Astrocyte (in vitro differentiated cells and primary cell): ENCODE measurements at regions not wholly inside any gene's neighbourhood (a gene's known extent, or its start where the extent isn't known, plus 50 kb on each side); places are given as distances from the start of the nearest gene placed in this dataset.

Source experiments
- DNase-seq: peaks from one replicate; pipeline ENCODE4 v3.0.0-alpha.2; 2010; ENCODE audit warnings: low read depth
- FAIRE-seq: peaks from 2 replicates; lab custom pipeline; 2011; peaks lifted over from hg19 to GRCh38; lab: Jason Lieb, UNC
- H2AFZ ChIP-seq: 2 replicates; pipeline ENCODE4 v1.6.0; 2012; ENCODE audit warnings: low read depth, low read length, inconsistent platforms
- H3K27ac ChIP-seq: 2 replicates; pipeline ENCODE4 v1.5.1; 2011; ENCODE audit warnings: low read depth, low read length, inconsistent platforms
- H3K27me3 ChIP-seq: 2 replicates; pipeline ENCODE4 v1.6.0; 2011; ENCODE audit warnings: low read length, inconsistent platforms; ENCODE audit not compliant: insufficient read depth
- H3K36me3 ChIP-seq: 2 replicates; pipeline ENCODE4 v1.5.1; 2011; ENCODE audit warnings: low read length, inconsistent platforms; ENCODE audit not compliant: insufficient read depth
- H3K4me1 ChIP-seq: 2 replicates; pipeline ENCODE4 v1.5.1; 2011; ENCODE audit warnings: low read length, inconsistent platforms; ENCODE audit not compliant: insufficient read depth
- H3K4me2 ChIP-seq: 2 replicates; pipeline ENCODE4 v1.6.0; 2012; ENCODE audit warnings: low read length, inconsistent platforms
- H3K4me3 ChIP-seq: 2 replicates; pipeline ENCODE4 v1.5.1; 2011; ENCODE audit warnings: low read depth, mild to moderate bottlenecking, low read length, inconsistent platforms; ENCODE audit not compliant: insufficient read depth
- H3K79me2 ChIP-seq: 2 replicates; pipeline ENCODE4 v1.6.0; 2012; ENCODE audit warnings: mild to moderate bottlenecking, low read length, inconsistent platforms; ENCODE audit not compliant: insufficient read depth
- H3K9ac ChIP-seq: 2 replicates; pipeline ENCODE4 v1.6.0; 2012; ENCODE audit warnings: mild to moderate bottlenecking, low read length, inconsistent platforms
- H3K9me3 ChIP-seq: 2 replicates; pipeline ENCODE4 v1.5.1; 2012; ENCODE audit warnings: low read depth, mild to moderate bottlenecking, low read length, inconsistent platforms; ENCODE audit not compliant: insufficient read depth
- H4K20me1 ChIP-seq: 2 replicates; pipeline ENCODE4 v1.6.0; 2012; ENCODE audit warnings: low read length, inconsistent platforms; ENCODE audit not compliant: insufficient read depth
- H3K27ac Mint-ChIP-seq: one replicate; pipeline ENCODE4 v1.8.0; 2021; ENCODE audit warnings: mild to moderate bottlenecking, mixed read lengths; ENCODE audit not compliant: unreplicated experiment
- H3K27me3 Mint-ChIP-seq: one replicate; pipeline ENCODE4 v1.8.0; 2021; ENCODE audit warnings: low read depth, mixed read lengths; ENCODE audit not compliant: unreplicated experiment
- H3K36me3 Mint-ChIP-seq: one replicate; pipeline ENCODE4 v1.8.0; 2021; ENCODE audit warnings: low read depth, mixed read lengths; ENCODE audit not compliant: unreplicated experiment
- H3K4me1 Mint-ChIP-seq: one replicate; pipeline ENCODE4 v1.8.0; 2021; ENCODE audit warnings: low read depth, mixed read lengths; ENCODE audit not compliant: unreplicated experiment
- H3K4me3 Mint-ChIP-seq: one replicate; pipeline ENCODE4 v1.8.0; 2021; ENCODE audit warnings: mild to moderate bottlenecking, moderate library complexity, mixed read lengths; ENCODE audit not compliant: unreplicated experiment
- H3K9me3 Mint-ChIP-seq: one replicate; pipeline ENCODE4 v1.8.0; 2021; ENCODE audit warnings: mild to moderate bottlenecking, mixed read lengths; ENCODE audit not compliant: unreplicated experiment
- EZH2 ChIP-seq: IDR thresholded peaks from 2 replicates; pipeline ENCODE4 v1.6.1; 2012; ENCODE audit warnings: mild to moderate bottlenecking, low read length, inconsistent platforms; ENCODE audit not compliant: insufficient read depth
- TF ChIP-seq, protein P1 (sequence below): IDR thresholded peaks from 2 replicates; pipeline ENCODE4 v1.5.1; 2011; ENCODE audit warnings: low read depth, mild to moderate bottlenecking, inconsistent platforms, low read length, moderate library complexity; ENCODE audit not compliant: insufficient read depth

DNA sequence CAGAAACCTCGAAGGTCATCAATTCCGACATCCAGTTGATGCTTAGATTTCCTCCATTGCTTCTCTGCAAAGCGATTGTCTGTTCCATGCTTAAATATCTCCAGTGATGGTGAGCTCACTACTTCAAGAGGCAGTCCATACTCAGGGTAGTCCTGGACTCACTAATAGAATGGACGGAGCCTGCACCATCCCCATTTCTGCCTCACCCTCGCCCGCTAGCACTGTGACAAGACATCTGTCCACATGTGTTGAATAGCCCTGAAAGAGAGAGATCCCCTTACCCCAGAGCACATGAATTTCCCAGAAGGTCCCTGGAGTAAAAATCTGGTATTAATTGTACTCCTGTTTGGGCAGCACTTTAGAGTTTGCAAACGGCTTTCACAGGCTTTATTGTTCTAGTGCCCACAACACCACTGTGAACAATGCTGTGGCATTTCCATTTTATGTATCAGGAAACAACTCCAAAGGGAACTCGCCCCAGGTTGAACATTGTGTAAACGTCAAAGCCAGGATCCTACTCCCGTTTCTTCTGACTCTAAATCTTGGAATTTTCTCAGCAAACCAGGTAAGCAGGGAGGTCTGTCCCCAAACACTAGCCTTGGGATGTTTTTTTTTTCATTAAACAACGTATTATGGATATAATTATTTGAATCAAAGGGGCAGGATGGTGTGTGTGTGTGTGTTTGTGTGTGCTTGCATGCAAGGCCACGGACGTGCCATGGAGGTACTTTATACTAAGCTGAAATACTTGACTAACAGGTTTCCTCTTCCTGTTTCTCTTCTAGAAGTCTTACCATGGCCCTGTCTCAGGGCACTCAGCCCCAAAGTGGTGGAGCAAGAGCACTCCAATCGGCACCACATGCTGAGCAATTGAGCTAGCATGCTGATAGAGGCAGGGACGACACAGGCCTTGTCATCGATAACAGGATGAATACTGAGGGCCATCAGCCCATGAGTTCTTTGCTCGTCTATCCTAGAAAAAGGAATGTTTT lies 198.3 kb downstream of the OPA1 start:
- Histone ChIP-seq H3K9me3 (peaks cover 4% of the 10 kb centered on the region), H4K20me1 (no peaks in the 10 kb centered on the region), H3K27me3 (peaks cover 58% of the 10 kb centered on the region), H3K36me3 (no peaks in the 10 kb centered on the region), H2AFZ (no peak overlapping the region), H3K4me1 (peaks cover 11% of the 10 kb centered on the region), H3K9ac (no peak overlapping the region), H3K4me3 (no peak overlapping the region), H3K4me2 (no peak overlapping the region), H3K79me2 (no peaks in the 10 kb centered on the region), H3K27ac (no peak overlapping the region)
- H3K9me3 Mint-ChIP-seq, result peaks cover 15% of the 10 kb centered on the region
- H3K4me3 Mint-ChIP-seq, result no peak overlapping the region
- H3K4me1 Mint-ChIP-seq, result peaks cover 22% of the 10 kb centered on the region
- TF ChIP-seq, protein P1, sequence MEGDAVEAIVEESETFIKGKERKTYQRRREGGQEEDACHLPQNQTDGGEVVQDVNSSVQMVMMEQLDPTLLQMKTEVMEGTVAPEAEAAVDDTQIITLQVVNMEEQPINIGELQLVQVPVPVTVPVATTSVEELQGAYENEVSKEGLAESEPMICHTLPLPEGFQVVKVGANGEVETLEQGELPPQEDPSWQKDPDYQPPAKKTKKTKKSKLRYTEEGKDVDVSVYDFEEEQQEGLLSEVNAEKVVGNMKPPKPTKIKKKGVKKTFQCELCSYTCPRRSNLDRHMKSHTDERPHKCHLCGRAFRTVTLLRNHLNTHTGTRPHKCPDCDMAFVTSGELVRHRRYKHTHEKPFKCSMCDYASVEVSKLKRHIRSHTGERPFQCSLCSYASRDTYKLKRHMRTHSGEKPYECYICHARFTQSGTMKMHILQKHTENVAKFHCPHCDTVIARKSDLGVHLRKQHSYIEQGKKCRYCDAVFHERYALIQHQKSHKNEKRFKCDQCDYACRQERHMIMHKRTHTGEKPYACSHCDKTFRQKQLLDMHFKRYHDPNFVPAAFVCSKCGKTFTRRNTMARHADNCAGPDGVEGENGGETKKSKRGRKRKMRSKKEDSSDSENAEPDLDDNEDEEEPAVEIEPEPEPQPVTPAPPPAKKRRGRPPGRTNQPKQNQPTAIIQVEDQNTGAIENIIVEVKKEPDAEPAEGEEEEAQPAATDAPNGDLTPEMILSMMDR, result no peak
- no peaks in the 10 kb centered on the region for H3K36me3 Mint-ChIP-seq
- peaks cover 92% of the 10 kb centered on the region for H3K27me3 Mint-ChIP-seq
- FAIRE-seq, result no peak
- no peak for DNase-seq
- H3K27ac Mint-ChIP-seq, result no peak overlapping the region

DNA sequence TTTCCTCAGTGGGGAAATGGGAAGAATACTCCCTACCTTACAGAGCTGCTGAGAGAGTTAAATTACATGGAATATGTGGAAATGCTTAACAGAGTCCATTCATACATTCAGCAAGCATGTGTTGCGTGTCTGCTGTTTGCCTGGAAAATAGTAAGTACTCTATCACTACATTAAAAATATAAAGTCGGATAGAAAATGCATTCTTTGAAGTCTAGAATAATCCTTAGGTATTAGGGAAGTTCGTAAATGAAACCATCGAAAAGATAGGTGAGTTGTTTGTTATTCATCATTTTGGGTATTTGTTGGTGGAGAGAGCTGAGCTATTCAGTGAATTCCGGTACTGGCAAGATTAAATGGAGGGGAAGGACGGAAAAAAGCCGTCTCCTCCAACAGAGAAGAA lies 200.1 kb downstream of the OPA1 start:
- Histone ChIP-seq H3K27ac (no peak overlapping the region), H3K9ac (no peak overlapping the region), H3K4me1 (peaks cover 10% of the 10 kb centered on the region), H3K4me2 (no peak overlapping the region), H2AFZ (no peak overlapping the region), H3K9me3 (peaks cover 4% of the 10 kb centered on the region), H3K27me3 (peaks cover 59% of the 10 kb centered on the region), H4K20me1 (no peaks in the 10 kb centered on the region), H3K79me2 (no peaks in the 10 kb centered on the region), H3K4me3 (no peak overlapping the region), H3K36me3 (no peaks in the 10 kb centered on the region)
- Mint-ChIP-seq H3K4me1 (peaks cover 21% of the 10 kb centered on the region), H3K27me3 (peaks cover 95% of the 10 kb centered on the region), H3K36me3 (no peaks in the 10 kb centered on the region), H3K27ac (no peak overlapping the region), H3K9me3 (peaks cover 17% of the 10 kb centered on the region), H3K4me3 (no peak overlapping the region)
- DNase-seq (no peak), FAIRE-seq (no peak)
- TF ChIP-seq EZH2, result no peak
- TF ChIP-seq, protein P1, result no peak
